ENCODE measurements at regions not wholly inside any gene's neighbourhood (a gene's known extent, or its start where the extent isn't known, plus 50 kb on each side); places are given as distances from the start of the nearest gene placed in this dataset.

GRCh38 chr2:55101466-55101865, 51.2 kb upstream of the RTN4 start:
- no peak for DNase-seq

- no peak for DNase-seq
Observed at GRCh38 chr2:55099878-55100820, 49.9 kb upstream of the RTN4 start.

Measured in NCI-H1092 treated with DMSO at 0.1 percent for 48 hours (cell line).